ENCODE measurements at regions not wholly inside any gene's neighbourhood (a gene's known extent, or its start where the extent isn't known, plus 50 kb on each side); places are given as distances from the start of the nearest gene placed in this dataset.

DNA sequence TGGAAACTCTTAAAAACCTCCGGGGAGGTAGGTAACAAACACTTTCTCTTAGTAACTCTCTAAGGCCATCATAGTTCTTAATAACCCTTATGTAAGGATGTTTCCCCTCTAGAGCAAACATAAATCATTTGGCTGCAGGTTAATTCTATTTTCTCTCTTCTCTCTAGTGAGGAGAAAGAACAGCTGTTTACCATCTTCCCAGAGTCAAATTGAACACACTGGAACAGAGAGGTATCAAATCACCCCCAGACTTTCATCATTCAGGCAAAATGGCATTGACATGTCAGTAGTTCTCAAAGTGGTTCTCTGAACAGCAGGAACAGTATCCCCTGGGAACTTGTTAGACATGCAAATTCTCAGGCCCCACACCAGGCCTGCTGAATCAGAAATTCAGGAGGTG, 240.7 kb downstream of the MEIS1 start:
- TF ChIP-seq, protein P1, sequence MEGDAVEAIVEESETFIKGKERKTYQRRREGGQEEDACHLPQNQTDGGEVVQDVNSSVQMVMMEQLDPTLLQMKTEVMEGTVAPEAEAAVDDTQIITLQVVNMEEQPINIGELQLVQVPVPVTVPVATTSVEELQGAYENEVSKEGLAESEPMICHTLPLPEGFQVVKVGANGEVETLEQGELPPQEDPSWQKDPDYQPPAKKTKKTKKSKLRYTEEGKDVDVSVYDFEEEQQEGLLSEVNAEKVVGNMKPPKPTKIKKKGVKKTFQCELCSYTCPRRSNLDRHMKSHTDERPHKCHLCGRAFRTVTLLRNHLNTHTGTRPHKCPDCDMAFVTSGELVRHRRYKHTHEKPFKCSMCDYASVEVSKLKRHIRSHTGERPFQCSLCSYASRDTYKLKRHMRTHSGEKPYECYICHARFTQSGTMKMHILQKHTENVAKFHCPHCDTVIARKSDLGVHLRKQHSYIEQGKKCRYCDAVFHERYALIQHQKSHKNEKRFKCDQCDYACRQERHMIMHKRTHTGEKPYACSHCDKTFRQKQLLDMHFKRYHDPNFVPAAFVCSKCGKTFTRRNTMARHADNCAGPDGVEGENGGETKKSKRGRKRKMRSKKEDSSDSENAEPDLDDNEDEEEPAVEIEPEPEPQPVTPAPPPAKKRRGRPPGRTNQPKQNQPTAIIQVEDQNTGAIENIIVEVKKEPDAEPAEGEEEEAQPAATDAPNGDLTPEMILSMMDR (IDR thresholded peaks at IDR 0.05; ENCODE audit: low read length), result no peak
- no peak for TF ChIP-seq EZH2 (optimal IDR thresholded peaks at IDR 0.05; ENCODE audit: low read depth, low read length)
- TF ChIP-seq EZH2phosphoT487 (IDR thresholded peaks at IDR 0.05; ENCODE audit: low read length), result no peak

Data from MM.1S (cell line).